NCI-H2107 treated with DMSO at 0.1 percent for 48 hours (cell line): ENCODE measurements at regions not wholly inside any gene's neighbourhood (a gene's known extent, or its start where the extent isn't known, plus 50 kb on each side); places are given as distances from the start of the nearest gene placed in this dataset.

Experiments
- DNase-seq: peaks from one replicate; lab custom pipeline; 2025; ENCODE audit not compliant: unreplicated experiment; lab: John Stamatoyannopoulos, UW

GRCh38 chr17:15177343-15177742, 87.8 kb downstream of the PMP22 start:
- DNase-seq: no peak

- no peak for DNase-seq
Measured at GRCh38 chr17:15175356-15175755, 89.8 kb downstream of the PMP22 start.

DNA sequence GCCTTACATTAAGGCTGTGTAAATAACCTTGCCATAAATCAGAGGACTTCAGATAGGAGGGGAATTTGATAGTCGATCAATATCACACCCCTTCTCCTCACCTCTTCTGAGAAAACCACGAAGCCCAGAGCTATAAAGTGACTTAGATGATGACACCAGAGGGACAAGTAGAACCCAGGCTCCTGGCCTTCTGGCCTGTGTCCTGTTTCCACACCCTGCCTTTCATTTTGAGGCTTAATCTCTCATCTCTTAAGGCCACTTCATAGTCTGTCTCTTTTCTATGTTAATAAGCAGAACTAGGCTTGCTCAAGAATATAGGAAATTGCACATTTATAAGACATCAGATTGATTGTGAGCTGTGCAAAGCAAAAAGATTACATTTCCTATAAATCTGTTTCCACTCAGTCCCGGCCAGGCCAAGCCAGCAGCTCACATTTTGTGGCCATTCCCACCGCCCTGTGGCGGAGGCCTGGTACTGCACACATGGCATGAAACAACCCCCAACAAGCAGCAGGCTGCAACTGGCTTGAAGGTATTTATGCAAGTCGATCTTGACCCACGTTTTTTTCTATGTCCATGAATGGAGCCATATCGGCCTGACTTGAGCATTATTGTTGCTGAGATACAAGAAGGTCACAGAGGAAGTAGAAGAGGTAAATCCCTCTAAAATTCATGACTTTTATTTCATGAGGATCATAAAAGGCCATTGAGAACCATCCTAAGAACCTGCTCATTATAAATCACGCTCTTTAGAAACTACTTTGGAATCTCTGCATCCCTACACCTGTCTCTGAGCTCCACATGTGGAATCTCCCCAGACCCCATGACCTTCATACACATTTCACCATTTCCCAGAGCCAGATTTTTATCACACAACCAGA, 93.7 kb downstream of the PMP22 start:
- DNase-seq: no peak

GRCh38 chr17:15169676-15170075, 95.5 kb downstream of the PMP22 start:
- DNase-seq: no peak

GRCh38 chr17:15168379-15168778, 96.7 kb downstream of the PMP22 start:
- no peak for DNase-seq

DNA sequence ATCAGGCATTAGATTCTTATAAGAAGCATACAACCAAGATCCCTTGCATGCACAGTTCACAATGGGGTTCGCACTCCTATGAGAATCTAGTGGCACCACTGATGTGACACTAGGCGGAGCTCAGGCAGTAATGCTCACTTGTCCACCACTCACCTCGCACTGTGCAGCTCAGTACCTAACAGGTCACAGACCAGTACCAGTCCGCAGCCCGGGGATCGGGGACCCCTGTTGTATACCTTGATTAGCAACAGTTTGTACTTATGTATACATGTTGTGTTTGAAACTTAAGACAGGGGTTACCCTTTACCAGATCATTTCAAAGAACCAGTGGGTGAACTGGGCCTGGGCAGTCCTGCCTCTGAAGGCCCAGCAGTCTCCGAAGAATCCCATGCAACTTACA, 103.7 kb downstream of the PMP22 start:
- DNase-seq: no peak

DNA sequence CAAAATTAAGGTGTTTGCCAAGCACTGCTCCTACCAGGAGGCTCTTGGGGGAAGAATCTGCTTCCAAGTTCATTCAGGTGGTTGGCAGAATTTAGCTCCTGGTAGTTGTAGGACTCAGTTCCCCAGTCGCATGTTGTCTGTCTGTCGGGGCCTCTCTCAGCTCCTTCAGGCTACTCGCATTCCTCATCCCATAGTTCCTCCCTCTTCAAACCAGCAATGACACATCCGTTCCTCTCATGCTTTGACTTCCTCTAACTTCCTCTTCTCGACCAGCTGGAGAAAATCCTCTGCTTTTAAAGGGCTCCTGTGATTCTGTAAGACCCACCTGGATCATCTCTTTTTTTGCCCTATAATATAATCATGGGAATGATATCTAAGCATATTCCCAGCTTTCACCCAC, 108.1 kb downstream of the PMP22 start:
- no peak for DNase-seq

- DNase-seq: no peak
Measured at GRCh38 chr17:15154618-15155017, 110.5 kb downstream of the PMP22 start.

- DNase-seq: no peak
Measured at GRCh38 chr17:15145621-15146020, 119.5 kb downstream of the PMP22 start.

DNA sequence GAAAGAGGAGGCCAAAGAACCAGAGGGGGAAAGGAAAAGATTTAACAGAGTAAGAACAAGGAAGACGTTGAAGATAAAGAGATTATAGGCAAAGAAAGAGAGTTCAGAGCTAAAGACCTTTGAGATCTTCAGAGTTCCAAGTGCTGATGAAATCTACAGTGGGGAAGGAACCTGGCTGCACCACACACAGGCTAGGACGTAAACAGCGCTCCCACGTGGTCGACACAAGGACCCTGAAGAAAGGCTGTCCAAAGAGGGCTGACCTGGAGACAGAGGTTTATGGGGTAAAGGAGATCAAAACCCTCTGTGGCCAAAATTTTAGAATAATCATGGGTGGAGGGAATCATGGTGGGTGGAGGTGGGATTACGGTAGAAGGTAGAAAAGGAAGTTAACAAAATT, 121.6 kb downstream of the PMP22 start:
- DNase-seq: no peak

DNA sequence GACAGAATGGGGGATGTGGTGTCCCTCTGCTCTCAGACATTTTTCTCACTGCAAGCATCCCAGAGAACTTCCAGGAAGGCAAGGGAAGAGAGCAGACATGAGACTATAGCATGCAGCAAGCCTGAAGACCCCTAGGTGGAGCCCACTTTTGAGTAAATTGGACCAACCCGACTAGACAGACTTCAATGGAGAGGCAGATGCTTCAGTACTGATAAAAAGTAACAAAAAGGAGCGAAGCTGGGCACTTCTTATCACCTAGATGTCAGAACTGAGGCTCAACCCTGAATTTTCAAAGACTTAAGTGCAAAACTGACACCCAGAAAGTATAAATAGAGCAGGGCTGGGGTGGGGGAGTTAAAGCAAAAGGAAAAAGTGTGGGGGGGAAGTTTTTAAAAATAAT, 130.8 kb downstream of the PMP22 start:
- no peak for DNase-seq

GRCh38 chr17:15133826-15134225, 131.3 kb downstream of the PMP22 start:
- DNase-seq: no peak

GRCh38 chr17:15133143-15133542, 132.0 kb downstream of the PMP22 start:
- DNase-seq: no peak

GRCh38 chr17:15130426-15130825, 134.7 kb downstream of the PMP22 start:
- no peak for DNase-seq

- DNase-seq: no peak
Measured at GRCh38 chr17:15129986-15130385, 135.1 kb downstream of the PMP22 start.

GRCh38 chr17:15124746-15125145, 140.4 kb downstream of the PMP22 start:
- no peak for DNase-seq

- DNase-seq: no peak
Measured at GRCh38 chr17:15124264-15124595, 140.9 kb downstream of the PMP22 start.

DNA sequence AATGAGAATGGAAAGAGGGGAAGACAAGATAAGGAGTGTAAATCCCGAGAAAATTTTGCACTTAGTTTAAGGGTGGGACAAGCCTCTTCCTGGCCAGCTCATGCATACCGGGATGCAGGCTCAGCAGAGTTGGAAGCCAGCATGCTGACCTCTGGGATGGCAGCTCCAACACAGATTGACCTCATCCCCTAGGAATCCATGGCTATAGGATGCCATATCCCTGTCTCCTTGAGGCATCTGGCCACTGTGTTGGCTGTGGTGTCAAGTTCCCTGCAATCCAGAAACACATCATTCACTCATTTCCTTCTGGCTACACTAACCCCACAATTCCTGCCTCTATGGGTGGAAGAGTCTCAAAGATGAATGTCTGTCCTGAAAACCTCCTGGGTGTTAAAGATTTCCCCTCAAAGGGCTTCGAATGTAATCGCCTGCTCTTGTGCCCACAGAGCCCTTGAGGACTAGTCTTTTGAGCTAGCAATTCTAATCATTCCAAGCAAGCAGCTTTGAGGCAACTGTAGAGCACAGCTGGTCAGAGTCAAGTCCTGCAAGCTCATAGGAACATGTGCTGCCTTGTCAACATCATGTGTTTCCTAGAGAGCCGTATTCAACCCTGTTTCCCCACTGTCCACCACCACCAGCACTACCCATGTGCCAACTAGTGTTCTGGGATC, 141.4 kb downstream of the PMP22 start:
- DNase-seq: no peak

DNA sequence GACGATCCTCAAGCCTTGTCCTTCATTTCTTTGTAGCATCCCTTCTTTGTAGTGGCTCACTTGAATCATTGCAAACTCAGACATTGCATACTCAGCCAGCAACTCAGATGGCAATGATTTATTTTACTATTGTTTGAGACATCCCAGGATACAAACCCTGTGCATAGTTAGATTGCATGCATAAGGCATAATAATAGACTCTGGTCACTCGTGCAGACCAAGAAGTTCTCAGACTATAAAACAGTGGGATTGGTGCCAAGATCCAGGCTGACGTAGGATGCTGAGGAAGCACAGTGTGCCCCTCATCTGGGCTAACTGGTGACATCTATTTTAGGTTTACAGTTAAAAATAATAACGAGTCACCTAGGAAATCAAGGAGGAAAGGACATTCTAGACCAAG, 142.3 kb downstream of the PMP22 start:
- DNase-seq: no peak

DNA sequence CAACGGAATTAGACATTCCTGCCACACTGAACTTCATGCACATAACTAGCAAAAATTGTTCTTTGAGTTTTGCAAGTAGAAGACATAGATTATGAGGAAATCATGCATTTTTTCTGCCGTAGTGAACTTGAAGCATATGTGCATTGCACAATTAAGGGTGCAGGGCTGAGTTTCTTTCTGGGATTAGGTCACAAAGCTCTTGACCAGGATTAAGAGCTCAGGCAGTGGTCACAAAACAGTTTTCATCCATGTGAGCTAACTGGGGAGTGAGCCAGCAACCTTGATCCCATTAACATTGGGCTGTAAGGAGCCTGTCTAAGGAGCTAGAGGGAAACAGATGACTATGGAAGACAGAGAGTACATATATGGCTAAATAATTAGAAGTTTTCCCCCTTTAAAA, 143.7 kb downstream of the PMP22 start:
- DNase-seq: no peak

- DNase-seq: no peak
Measured at GRCh38 chr17:15119968-15120367, 145.2 kb downstream of the PMP22 start.

- DNase-seq: no peak
Measured at GRCh38 chr17:15117239-15117638, 147.9 kb downstream of the PMP22 start.
